ENCODE measurements at regions not wholly inside any gene's neighbourhood (a gene's known extent, or its start where the extent isn't known, plus 50 kb on each side); places are given as distances from the start of the nearest gene placed in this dataset.
A peak's percentile ranks its signal among the peaks of the same experiment; 100 is the strongest.

- H3K4me3 ChIP-seq (ENCODE audit: control insufficient read depth, low read depth, low read length): no peak overlapping the region
- DNase-seq (ENCODE audit: low read depth): no peak
- TF ChIP-seq CTCF (IDR thresholded peaks at IDR 0.05; ENCODE audit: control insufficient read depth, insufficient read depth, low read depth, low read length, missing control alignments): no peak
Measured at GRCh38 chr2:199586646-199587045, 128.9 kb upstream of the SATB2 start.

GRCh38 chr2:199583676-199584075, 125.9 kb upstream of the SATB2 start:
- no peak for DNase-seq (ENCODE audit: low read depth)
- H3K4me3 ChIP-seq (ENCODE audit: control insufficient read depth, low read depth, low read length): no peak overlapping the region
- no peak for TF ChIP-seq CTCF (IDR thresholded peaks at IDR 0.05; ENCODE audit: control insufficient read depth, insufficient read depth, low read depth, low read length, missing control alignments)

GRCh38 chr2:199581935-199582360, 124.2 kb upstream of the SATB2 start:
- no peak for DNase-seq (ENCODE audit: low read depth)
- TF ChIP-seq CTCF (IDR thresholded peaks at IDR 0.05; ENCODE audit: control insufficient read depth, insufficient read depth, low read depth, low read length, missing control alignments): no peak
- peak overlapping the region; percentile 33 for H3K4me3 ChIP-seq (ENCODE audit: control insufficient read depth, low read depth, low read length)

- DNase-seq (ENCODE audit: low read depth): no peak
- peak overlapping the region; percentile 33; the same call in 1 of the 2 replicates for H3K4me3 ChIP-seq (ENCODE audit: control insufficient read depth, low read depth, low read length)
- no peak for TF ChIP-seq CTCF (IDR thresholded peaks at IDR 0.05; ENCODE audit: control insufficient read depth, insufficient read depth, low read depth, low read length, missing control alignments)
Measured at GRCh38 chr2:199581408-199581807, 123.7 kb upstream of the SATB2 start.

GRCh38 chr2:199575416-199575815, 117.7 kb upstream of the SATB2 start:
- no peak overlapping the region for H3K4me3 ChIP-seq (ENCODE audit: control insufficient read depth, low read depth, low read length)
- DNase-seq (ENCODE audit: low read depth): no peak
- no peak for TF ChIP-seq CTCF (IDR thresholded peaks at IDR 0.05; ENCODE audit: control insufficient read depth, insufficient read depth, low read depth, low read length, missing control alignments)

- no peak for TF ChIP-seq CTCF (IDR thresholded peaks at IDR 0.05; ENCODE audit: control insufficient read depth, insufficient read depth, low read depth, low read length, missing control alignments)
- no peak overlapping the region for H3K4me3 ChIP-seq (ENCODE audit: control insufficient read depth, low read depth, low read length)
- DNase-seq (ENCODE audit: low read depth): no peak
Measured at GRCh38 chr2:199572571-199572970, 114.8 kb upstream of the SATB2 start.

GRCh38 chr2:199570934-199571333, 113.2 kb upstream of the SATB2 start:
- no peak for TF ChIP-seq CTCF (IDR thresholded peaks at IDR 0.05; ENCODE audit: control insufficient read depth, insufficient read depth, low read depth, low read length, missing control alignments)
- H3K4me3 ChIP-seq (ENCODE audit: control insufficient read depth, low read depth, low read length): no peak overlapping the region
- DNase-seq (ENCODE audit: low read depth): no peak
